Fibroblast of villous mesenchyme (primary cell): ENCODE measurements at regions not wholly inside any gene's neighbourhood (a gene's known extent, or its start where the extent isn't known, plus 50 kb on each side); places are given as distances from the start of the nearest gene placed in this dataset.

Experiments used
- DNase-seq: peaks from one replicate; pipeline ENCODE4 v3.0.0-alpha.2; 2010; ENCODE audit warnings: low read depth
- H3K4me3 ChIP-seq: 2 replicates; pipeline ENCODE4 v1.5.1; 2011; ENCODE audit warnings: low read depth, mild to moderate bottlenecking, low read length
- CTCF ChIP-seq: IDR thresholded peaks from 2 replicates; pipeline ENCODE4 v1.5.1; 2012; ENCODE audit warnings: low read depth, mild to moderate bottlenecking, low read length; ENCODE audit not compliant: insufficient read depth

- no peak for DNase-seq
- H3K4me3 ChIP-seq: no peak overlapping the region
- TF ChIP-seq CTCF: no peak
Measured at GRCh38 chr2:42115588-42115987, 53.6 kb upstream of the EML4 start.

GRCh38 chr2:42116195-42117181 is 52.7 kb upstream of the EML4 start:
- no peak overlapping the region for H3K4me3 ChIP-seq
- no peak for TF ChIP-seq CTCF
- peak; percentile 64 for DNase-seq

- no peak for TF ChIP-seq CTCF
- no peak overlapping the region for H3K4me3 ChIP-seq
- DNase-seq: no peak
Measured at GRCh38 chr2:42117182-42117579, 52.0 kb upstream of the EML4 start.

- peak; percentile 62 for DNase-seq
- no peak for TF ChIP-seq CTCF
- H3K4me3 ChIP-seq: no peak overlapping the region
Measured at GRCh38 chr2:42117923-42118753, 51.0 kb upstream of the EML4 start.

- peak; percentile 45 for DNase-seq
- TF ChIP-seq CTCF: no peak
- H3K4me3 ChIP-seq: no peak overlapping the region
Measured at GRCh38 chr2:42118754-42119569, 50.2 kb upstream of the EML4 start.
